Stimulated activated memory B cell treated with anti-CD40 and anti-IgM and Interleukin-4, amounts not matched to agents 10 μg/mL and 1 μg/mL and 100 μg/mL, for 72 hours (primary cell): ENCODE measurements at regions not wholly inside any gene's neighbourhood (a gene's known extent, or its start where the extent isn't known, plus 50 kb on each side); places are given as distances from the start of the nearest gene placed in this dataset.

Experiments used
- ATAC-seq: fragments of 150-1000 bp; cut with Tn5 transposase; 2 replicates; pipeline ENCODE4 v1.10.0; 2021
- H3K27ac Mint-ChIP-seq: one replicate; pipeline ENCODE4 v1.8.0; 2022; ENCODE audit warnings: mild to moderate bottlenecking, mixed read lengths
- H3K27me3 Mint-ChIP-seq: one replicate; pipeline ENCODE4 v1.8.0; 2022; ENCODE audit warnings: mixed read lengths
- H3K36me3 Mint-ChIP-seq: one replicate; pipeline ENCODE4 v1.8.0; 2022; ENCODE audit warnings: mixed read lengths
- H3K4me1 Mint-ChIP-seq: one replicate; pipeline ENCODE4 v1.8.0; 2022; ENCODE audit warnings: mixed read lengths
- H3K4me3 Mint-ChIP-seq: one replicate; pipeline ENCODE4 v1.8.0; 2022; ENCODE audit warnings: mild to moderate bottlenecking, moderate library complexity, mixed read lengths
- H3K9me3 Mint-ChIP-seq: one replicate; pipeline ENCODE4 v1.8.0; 2022; ENCODE audit warnings: mixed read lengths

DNA sequence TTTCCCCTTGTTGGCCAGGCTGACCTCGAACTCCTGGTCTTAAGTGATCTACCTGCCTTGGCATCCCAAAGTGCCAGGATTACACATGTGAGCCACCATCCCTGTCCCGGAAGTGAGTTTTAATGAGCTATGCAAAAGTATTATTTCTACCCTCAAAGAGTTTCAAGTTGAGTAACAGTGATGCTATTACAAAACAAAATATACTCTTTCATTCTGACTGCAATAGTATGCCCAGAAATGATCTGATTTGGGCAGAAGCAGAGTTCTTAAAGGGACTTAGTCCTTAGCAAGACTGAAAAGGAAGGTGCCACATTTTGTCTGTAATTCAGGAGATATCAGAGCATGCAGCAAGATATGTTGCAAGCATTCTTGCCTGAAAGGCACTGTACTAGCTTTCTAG, 375.4 kb downstream of the NUF2 start:
- Mint-ChIP-seq H3K36me3 (no peaks in the 10 kb centered on the region), H3K4me1 (no peaks in the 10 kb centered on the region), H3K27me3 (no peaks in the 10 kb centered on the region), H3K9me3 (peaks cover 8% of the 10 kb centered on the region), H3K4me3 (no peak overlapping the region), H3K27ac (no peak overlapping the region)
- no peak for ATAC-seq

DNA sequence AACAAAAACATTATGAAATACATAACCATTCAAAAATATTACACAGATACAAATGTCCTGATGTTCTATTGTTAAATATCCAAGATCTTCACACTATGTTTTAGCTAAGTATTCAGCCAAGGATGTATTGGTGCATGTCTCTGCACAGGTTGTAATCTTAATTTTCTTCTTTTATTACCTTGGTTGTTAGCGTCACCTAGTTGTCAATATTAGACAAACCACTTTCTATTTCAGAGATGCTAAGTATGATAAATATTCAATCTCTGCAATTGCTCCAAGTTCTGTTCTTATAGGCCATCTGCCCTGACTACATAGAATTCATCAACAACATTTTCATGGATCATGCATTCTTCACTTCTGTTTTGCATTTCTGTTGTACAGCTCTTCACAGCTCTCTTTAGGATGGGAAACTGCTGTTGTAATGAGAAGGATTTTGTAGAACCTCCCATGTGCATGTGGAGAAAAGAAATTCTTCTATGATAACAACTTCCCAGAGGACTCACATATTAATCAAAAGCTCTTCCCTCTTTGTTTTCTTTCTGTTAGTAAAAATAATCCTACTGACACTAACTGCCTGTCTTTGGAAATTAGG, 380.1 kb downstream of the NUF2 start:
- ATAC-seq = no peak
- Mint-ChIP-seq H3K9me3 (no peaks in the 10 kb centered on the region), H3K27ac (no peak overlapping the region), H3K27me3 (no peaks in the 10 kb centered on the region), H3K36me3 (no peaks in the 10 kb centered on the region), H3K4me1 (no peaks in the 10 kb centered on the region), H3K4me3 (no peak overlapping the region)

DNA sequence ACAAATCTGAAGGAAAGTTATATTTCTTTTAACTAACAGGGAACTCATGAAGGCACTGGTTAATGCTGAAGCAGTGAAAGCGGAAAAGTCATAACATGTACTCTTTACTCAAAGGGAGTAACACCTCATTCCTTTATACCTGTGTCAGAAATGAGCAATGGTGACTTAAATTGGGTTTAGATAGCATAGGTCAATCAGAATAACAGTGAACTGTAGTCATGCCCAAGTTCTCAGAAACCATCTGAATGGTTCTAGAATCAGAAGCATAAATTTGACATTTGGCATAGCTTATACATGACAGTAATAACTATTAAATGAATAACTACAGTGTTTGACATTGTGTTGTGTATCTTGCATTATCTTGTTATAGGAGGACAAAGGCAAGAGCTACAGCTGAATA, 382.0 kb downstream of the NUF2 start:
- Mint-ChIP-seq H3K4me1 (no peaks in the 10 kb centered on the region), H3K4me3 (no peak overlapping the region), H3K27me3 (no peaks in the 10 kb centered on the region), H3K27ac (no peak overlapping the region), H3K9me3 (no peaks in the 10 kb centered on the region), H3K36me3 (no peaks in the 10 kb centered on the region)
- no peak for ATAC-seq

DNA sequence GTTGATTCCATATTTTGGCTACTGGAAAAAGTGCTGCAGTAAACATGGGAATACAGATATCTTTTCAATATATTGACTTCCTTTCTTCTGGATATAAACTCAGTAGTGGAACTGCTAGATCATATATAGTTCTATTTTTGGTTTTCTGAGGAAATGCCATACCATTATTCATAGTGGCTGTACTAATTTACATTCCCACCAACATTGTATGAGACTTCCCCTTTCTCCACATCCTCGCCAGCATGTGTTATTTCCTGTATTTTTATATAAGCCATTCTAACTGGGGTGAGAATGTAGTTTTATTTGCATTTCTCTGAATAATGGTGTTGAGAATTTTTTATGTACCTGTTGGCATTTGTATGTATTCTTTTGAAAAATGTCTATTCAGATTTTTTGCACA, 385.2 kb downstream of the NUF2 start:
- no peak overlapping the region for H3K4me3 Mint-ChIP-seq
- H3K27ac Mint-ChIP-seq = no peak overlapping the region
- no peak for ATAC-seq
- H3K27me3 Mint-ChIP-seq = no peaks in the 10 kb centered on the region
- H3K4me1 Mint-ChIP-seq = no peaks in the 10 kb centered on the region
- no peaks in the 10 kb centered on the region for H3K36me3 Mint-ChIP-seq
- peaks cover 4% of the 10 kb centered on the region for H3K9me3 Mint-ChIP-seq

DNA sequence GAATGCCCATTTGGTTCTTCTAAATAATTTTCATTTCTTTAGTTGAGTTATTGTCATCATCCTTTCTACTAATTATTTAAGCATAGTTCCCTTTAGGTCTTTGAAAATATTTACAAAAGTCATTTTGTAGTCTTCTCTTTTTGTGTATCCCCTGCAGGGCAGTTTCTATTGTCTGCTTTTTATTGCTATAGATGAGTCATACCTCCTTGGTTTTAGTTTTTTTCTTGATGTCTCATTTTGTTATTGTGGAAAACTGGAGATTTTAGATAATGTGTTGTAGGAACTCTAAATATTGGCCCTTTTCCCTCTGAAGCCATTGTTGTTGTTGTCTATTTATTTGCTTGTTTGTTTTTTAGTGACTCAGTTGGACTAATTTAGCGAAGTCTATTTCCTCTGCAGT, 387.9 kb downstream of the NUF2 start:
- no peak overlapping the region for H3K4me3 Mint-ChIP-seq
- H3K4me1 Mint-ChIP-seq = no peaks in the 10 kb centered on the region
- no peaks in the 10 kb centered on the region for H3K27me3 Mint-ChIP-seq
- peaks cover 4% of the 10 kb centered on the region for H3K9me3 Mint-ChIP-seq
- H3K27ac Mint-ChIP-seq = no peak overlapping the region
- no peaks in the 10 kb centered on the region for H3K36me3 Mint-ChIP-seq
- no peak for ATAC-seq

DNA sequence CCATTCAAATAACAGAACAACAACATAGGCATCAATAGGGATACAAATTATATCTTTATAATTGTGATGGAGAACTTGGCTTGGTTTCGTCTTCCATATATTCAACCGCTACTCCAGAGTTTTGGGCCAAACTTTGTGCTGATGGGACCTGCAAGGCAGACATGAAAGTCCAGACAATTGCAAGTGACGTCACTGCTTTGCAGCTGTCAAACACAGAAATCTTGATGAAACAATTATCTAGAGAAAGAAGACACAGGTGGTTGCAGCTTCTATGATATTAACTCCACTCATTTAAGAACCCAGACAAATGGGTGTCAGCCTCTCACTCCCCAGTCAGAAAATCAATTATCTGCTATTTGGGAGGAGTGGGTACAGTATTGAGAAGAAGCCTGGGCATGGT, 390.6 kb downstream of the NUF2 start:
- H3K27me3 Mint-ChIP-seq = no peaks in the 10 kb centered on the region
- ATAC-seq = no peak
- no peaks in the 10 kb centered on the region for H3K4me1 Mint-ChIP-seq
- no peak overlapping the region for H3K4me3 Mint-ChIP-seq
- no peaks in the 10 kb centered on the region for H3K36me3 Mint-ChIP-seq
- H3K9me3 Mint-ChIP-seq = peaks cover 4% of the 10 kb centered on the region
- no peak overlapping the region for H3K27ac Mint-ChIP-seq

DNA sequence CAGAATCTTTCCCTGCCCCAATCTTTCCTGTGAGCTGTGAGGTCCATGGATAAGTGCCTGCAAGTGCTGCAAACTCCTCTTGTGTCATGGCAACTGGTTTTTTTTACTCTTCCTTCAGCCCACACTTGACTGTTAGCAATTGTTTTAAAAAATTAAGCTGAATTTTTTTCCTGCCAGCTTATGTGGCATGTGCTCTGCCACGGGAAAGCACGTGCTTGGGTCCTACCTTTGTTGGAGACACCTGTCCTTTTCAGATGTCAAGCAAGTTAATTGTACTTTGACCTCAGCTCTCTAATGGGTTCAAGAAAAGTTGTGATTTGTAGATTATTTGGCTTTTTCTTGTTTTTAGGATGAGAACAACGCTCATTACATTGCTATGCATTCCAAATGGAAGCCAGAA, 398.5 kb downstream of the NUF2 start:
- no peaks in the 10 kb centered on the region for H3K4me1 Mint-ChIP-seq
- H3K36me3 Mint-ChIP-seq = no peaks in the 10 kb centered on the region
- peaks cover 12% of the 10 kb centered on the region for H3K9me3 Mint-ChIP-seq
- no peak overlapping the region for H3K4me3 Mint-ChIP-seq
- no peaks in the 10 kb centered on the region for H3K27me3 Mint-ChIP-seq
- H3K27ac Mint-ChIP-seq = no peak overlapping the region
- no peak for ATAC-seq

DNA sequence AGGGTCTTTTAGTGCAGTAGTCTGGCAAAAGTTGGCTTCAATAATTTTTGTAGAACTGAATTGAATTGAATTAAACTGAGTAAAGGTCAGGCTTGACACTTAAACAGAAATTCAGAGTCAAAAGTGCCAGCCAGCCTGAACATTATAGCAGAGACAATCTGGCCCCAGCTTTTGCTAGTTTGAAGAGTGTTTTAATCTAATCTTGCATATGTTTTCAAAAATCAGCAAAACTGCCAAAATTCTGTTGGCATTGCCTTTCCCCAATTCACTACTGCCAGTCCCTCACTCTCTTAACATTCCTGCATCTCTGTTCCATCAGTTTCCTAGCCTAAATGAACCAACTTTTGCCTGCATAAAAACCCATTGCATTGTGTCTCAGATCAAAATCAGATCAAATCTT, 403.8 kb downstream of the NUF2 start:
- Mint-ChIP-seq H3K4me3 (no peak overlapping the region), H3K27ac (no peak overlapping the region), H3K4me1 (no peaks in the 10 kb centered on the region), H3K36me3 (no peaks in the 10 kb centered on the region), H3K27me3 (no peaks in the 10 kb centered on the region), H3K9me3 (peaks cover 2% of the 10 kb centered on the region)
- no peak for ATAC-seq

DNA sequence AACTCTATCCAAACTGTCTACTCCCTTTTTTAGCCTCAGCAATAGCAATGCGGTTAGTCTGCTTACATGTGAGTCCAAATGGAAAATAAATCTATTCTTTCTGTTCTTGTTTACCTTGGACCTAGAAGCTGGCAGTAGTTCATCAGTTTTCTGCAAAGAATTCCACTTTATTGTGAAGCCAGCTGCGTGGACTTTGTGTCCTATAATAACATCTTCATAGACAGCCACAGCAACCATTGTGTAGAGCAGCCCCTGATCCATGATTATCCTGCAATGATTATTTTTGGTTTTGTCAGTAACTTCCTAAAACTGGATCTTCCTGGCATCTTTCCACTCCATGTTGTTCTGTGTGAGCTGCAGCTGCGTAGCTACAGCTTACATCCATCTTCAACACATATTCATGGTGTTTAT, 408.7 kb downstream of the NUF2 start:
- Mint-ChIP-seq H3K9me3 (peaks cover 10% of the 10 kb centered on the region), H3K36me3 (no peaks in the 10 kb centered on the region), H3K4me3 (no peak overlapping the region), H3K27ac (no peak overlapping the region), H3K4me1 (no peaks in the 10 kb centered on the region), H3K27me3 (no peaks in the 10 kb centered on the region)
- ATAC-seq = no peak

DNA sequence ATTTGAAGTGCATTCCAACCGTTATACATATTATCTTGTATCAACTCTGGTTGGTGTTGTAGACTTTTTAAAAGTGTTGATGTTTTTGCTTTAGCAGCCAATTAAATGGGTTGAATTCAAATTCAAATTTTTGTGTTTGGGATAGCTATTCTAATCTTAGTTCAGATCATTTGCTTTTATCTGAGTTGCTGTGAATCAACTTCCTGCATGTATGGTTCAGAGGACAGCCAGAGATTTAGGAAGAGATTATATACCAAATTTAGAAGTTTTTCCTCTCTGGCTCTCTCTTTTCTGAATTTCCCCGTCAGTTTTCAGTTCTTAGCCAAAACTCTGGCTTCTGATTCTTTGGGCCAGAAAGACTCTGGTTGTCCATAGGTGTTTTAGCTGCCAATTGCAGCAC, 415.5 kb downstream of the NUF2 start:
- Mint-ChIP-seq H3K4me3 (no peak overlapping the region), H3K4me1 (no peaks in the 10 kb centered on the region), H3K9me3 (peaks cover 9% of the 10 kb centered on the region), H3K27ac (no peak overlapping the region), H3K27me3 (no peaks in the 10 kb centered on the region), H3K36me3 (no peaks in the 10 kb centered on the region)
- ATAC-seq = no peak

DNA sequence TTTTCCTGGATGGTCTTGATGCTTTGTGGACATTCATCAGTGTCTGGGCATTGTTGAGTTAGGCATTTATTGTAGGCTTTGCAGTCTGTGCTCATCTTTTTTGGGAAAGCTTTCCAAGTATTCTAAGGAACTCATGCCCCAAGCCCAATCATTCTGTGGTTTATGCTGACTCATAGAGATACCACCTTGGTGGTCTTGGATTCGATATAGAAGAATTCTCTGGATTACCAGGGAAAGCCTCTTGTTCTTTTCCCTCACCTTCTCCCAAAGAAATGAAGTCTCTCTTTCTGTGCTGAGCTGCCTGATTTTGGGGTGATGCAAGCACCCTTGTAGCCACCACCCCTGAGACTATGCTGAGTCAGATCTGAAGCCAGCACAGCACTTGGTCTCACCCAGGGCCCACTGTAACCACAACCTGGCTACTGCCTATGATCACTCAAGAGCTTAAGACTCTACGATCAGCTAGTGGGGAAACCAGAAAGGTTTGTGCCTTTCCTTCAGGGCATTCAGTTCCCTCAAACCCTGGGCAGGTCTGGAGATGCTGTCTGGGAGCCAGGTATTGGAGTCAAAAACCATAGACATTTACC, 422.6 kb downstream of the NUF2 start:
- peaks cover 20% of the 10 kb centered on the region for H3K9me3 Mint-ChIP-seq
- no peaks in the 10 kb centered on the region for H3K4me1 Mint-ChIP-seq
- no peak for ATAC-seq
- no peak overlapping the region for H3K4me3 Mint-ChIP-seq
- no peak overlapping the region for H3K27ac Mint-ChIP-seq
- no peaks in the 10 kb centered on the region for H3K27me3 Mint-ChIP-seq
- H3K36me3 Mint-ChIP-seq = no peaks in the 10 kb centered on the region

DNA sequence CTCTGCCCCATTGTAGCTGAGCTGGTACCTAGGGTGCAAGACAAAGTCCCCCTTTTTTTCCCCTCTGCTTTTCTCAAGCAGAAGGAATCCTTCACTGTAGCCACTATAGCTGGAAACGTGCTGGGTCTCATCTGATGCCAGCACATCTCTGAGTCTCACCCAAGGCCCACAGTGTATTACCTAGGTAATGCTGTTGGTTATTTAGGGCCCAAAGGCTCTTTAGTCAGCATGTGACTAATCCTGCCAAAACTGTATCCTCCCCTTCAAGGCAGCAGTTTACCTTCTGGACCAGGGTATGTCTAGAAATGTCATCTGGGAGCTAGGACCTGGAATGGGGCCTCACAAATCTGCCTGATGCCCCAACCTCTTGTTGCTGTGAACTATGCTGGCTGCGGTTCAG, 423.4 kb downstream of the NUF2 start:
- no peak overlapping the region for H3K27ac Mint-ChIP-seq
- H3K4me3 Mint-ChIP-seq = no peak overlapping the region
- no peaks in the 10 kb centered on the region for H3K27me3 Mint-ChIP-seq
- H3K9me3 Mint-ChIP-seq = peaks cover 22% of the 10 kb centered on the region
- no peak for ATAC-seq
- H3K4me1 Mint-ChIP-seq = no peaks in the 10 kb centered on the region
- no peaks in the 10 kb centered on the region for H3K36me3 Mint-ChIP-seq

DNA sequence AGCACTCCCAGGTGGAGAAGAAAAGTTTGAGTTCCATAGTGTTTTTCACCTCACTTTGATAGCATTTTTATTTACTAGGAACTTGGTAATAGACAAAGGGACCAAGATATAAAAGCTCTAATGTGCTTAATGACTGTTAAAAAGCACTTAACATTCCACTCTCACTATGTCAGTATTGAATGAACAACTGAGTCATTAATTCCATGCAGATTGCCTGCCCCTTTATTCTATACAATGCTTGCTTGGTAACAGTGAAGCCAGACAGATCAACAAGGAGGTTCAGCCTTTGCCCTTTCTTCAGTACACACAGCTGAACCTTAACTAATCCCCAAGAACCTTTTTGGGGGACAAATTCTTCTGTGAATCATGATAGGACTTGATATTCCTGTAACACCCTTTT, 425.5 kb downstream of the NUF2 start:
- Mint-ChIP-seq H3K9me3 (peaks cover 17% of the 10 kb centered on the region), H3K36me3 (no peaks in the 10 kb centered on the region), H3K27me3 (no peaks in the 10 kb centered on the region), H3K4me1 (no peaks in the 10 kb centered on the region), H3K4me3 (no peak overlapping the region), H3K27ac (no peak overlapping the region)
- ATAC-seq = no peak

DNA sequence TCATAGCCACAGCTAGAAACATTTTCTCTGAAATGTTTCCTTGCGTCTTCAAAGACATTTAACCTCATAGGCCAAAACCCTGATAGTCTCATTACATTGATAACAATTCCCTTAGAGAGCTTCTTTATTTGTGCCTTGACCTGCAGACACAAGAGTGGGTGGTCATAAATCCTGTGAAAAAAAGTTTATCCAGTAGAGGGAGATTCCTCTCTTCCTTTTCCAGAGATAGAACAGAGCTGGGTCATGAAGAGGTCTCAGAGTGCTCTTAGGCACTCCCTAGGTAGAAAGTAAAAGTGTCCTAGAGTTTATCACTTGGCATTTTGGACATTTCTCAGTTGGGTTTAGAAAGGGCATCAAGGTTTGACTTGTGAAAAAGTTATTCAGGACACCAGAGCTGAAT, 426.1 kb downstream of the NUF2 start:
- Mint-ChIP-seq H3K36me3 (no peaks in the 10 kb centered on the region), H3K27ac (no peak overlapping the region), H3K4me1 (no peaks in the 10 kb centered on the region), H3K4me3 (no peak overlapping the region), H3K9me3 (peaks cover 12% of the 10 kb centered on the region), H3K27me3 (no peaks in the 10 kb centered on the region)
- no peak for ATAC-seq

DNA sequence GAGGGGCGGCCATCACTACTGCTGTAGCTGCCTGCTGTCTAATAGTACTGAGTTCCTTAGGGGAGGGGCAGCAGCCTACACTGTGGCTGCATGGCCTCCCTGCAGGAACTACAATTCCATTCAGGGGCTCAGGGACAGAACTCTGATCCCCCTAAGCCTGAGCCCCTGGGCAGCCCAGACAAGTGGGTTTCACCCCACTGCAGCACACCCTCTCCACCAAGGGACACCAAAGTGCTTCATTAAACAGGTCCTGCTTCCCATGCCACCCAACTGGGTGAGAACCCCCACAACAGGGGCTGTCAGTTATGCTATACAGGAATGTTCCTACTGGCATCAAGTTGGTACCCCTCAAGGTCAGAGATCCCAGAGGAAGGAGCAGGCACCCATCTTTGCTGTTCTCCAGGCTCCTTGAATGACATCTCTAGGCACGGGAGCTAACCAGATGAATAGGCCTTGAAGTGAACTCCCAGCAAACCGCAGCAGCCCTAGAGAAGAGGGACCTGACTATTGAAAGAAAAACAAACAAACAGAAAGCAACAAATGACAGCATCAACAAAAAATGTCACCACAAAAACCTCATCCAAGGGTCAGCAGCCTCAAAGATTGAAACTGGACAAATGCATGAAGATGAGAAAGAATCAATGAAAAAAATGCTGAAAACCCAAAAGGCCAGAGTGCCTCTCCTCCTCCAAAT, 437.4 kb downstream of the NUF2 start:
- Mint-ChIP-seq H3K27ac (no peak overlapping the region), H3K9me3 (peaks cover 14% of the 10 kb centered on the region), H3K36me3 (no peaks in the 10 kb centered on the region), H3K4me3 (no peak overlapping the region), H3K4me1 (no peaks in the 10 kb centered on the region), H3K27me3 (no peaks in the 10 kb centered on the region)
- ATAC-seq = no peak

DNA sequence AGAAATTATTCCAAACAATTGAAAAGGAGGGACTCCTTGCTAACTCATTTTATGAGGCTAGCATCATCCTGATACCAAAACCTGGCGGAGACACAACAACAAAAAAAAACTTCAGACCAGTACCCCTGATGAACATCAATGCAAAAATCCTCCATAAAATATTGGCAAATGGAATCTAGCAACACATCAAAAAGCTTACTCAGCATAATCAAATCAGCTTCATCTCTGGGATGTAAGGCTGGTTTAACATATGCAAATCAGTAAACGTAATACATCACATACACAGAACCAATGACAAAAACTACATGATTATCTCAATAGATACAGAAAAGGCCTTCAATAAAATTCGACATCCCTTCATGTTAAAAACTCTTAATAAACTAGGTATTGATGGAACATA, 440.1 kb downstream of the NUF2 start:
- H3K27ac Mint-ChIP-seq = no peak overlapping the region
- no peaks in the 10 kb centered on the region for H3K4me1 Mint-ChIP-seq
- no peak overlapping the region for H3K4me3 Mint-ChIP-seq
- ATAC-seq = no peak
- H3K9me3 Mint-ChIP-seq = peaks cover 14% of the 10 kb centered on the region
- no peaks in the 10 kb centered on the region for H3K27me3 Mint-ChIP-seq
- H3K36me3 Mint-ChIP-seq = no peaks in the 10 kb centered on the region
